HCT116 (cell line): ENCODE measurements at regions not wholly inside any gene's neighbourhood (a gene's known extent, or its start where the extent isn't known, plus 50 kb on each side); places are given as distances from the start of the nearest gene placed in this dataset.

Experiments
- ATAC-seq: fragments of 200-7000 bp; cut with Tn5 transposase; 2 replicates; pipeline ENCODE4 v1.9.1; 2020; ENCODE audit warnings: mild to moderate bottlenecking, moderate library complexity
- BruUV-seq: library from RNA; stranded (reverse); fragments of 400-500 nt; replicated peaks from 2 replicates; lab custom pipeline; 2021; lab: Mats Ljungman, UMichigan
- CTCF ChIA-PET: fragments of 300-600 bp; sonication (Branson Sonifier 250); formaldehyde crosslinking; loops from one replicate; lab custom pipeline; 2021; ENCODE audit warnings: antibody characterized with exemption; lab: Charles Lee
- POLR2A ChIA-PET: fragments of 300-600, 350-600 bp; sonication (Branson Sonifier 250); formaldehyde crosslinking; loops from one replicate; lab custom pipeline; 2021; ENCODE audit warnings: antibody characterized with exemption; lab: Charles Lee
- RAD21 ChIA-PET, 2 experiments: fragments of 300-600 bp; sonication (Branson Sonifier 250); formaldehyde crosslinking; loops; one replicate each; lab custom pipeline; 2023; ENCODE audit warnings: low total read pairs in 2 of 2; ENCODE audit not compliant: uncharacterized antibody in 2 of 2, unreplicated experiment in 2 of 2, low non-redundant PET in 1 of 2; lab: Charles Lee
- DNase-seq: peaks from one replicate; pipeline ENCODE4 v3.0.0-alpha.2; 2010; ENCODE audit warnings: low read depth, low spot score
- H2AFZ ChIP-seq: fragments of 200-600 bp; shearing (Covaris generic), sonication (generic); 2 replicates; pipeline ENCODE4 v1.6.1; 2017; ENCODE audit warnings: low read depth, mixed run types, mixed read lengths, antibody characterized with exemption, low read length; ENCODE audit not compliant: poor library complexity, severe bottlenecking
- H3K27ac ChIP-seq: 2 replicates; pipeline ENCODE4 v1.5.1; 2012; ENCODE audit warnings: low read depth, low read length
- H3K27me3 ChIP-seq: fragments of 200-600 bp; sonication (generic); 2 replicates; pipeline ENCODE4 v1.6.1; 2016; ENCODE audit warnings: mixed run types, low read length, mixed read lengths; ENCODE audit not compliant: insufficient read depth
- H3K36me3 ChIP-seq, 2 experiments: fragments of 200-500 bp in 1 of 2; fragments of 200-600 bp in 1 of 2; sonication (Bioruptor generic) in 1 of 2; sonication (generic) in 1 of 2; 2 replicates each; pipeline versions ENCODE4 v1.5.1 to v1.6.1; 2014 to 2016; ENCODE audit warnings: low read length in 2 of 2, inconsistent platforms in 1 of 2, mixed read lengths in 1 of 2, mixed run types in 1 of 2; ENCODE audit not compliant: insufficient read depth in 2 of 2, control insufficient read depth in 1 of 2
- H3K4me1 ChIP-seq, 2 experiments: fragments of 200-600 bp in 1 of 2; sonication (generic) in 1 of 2; 2 replicates each; pipeline versions ENCODE4 v1.5.1 to v1.6.1; 2012 to 2017; ENCODE audit warnings: low read length in 2 of 2, inconsistent platforms in 1 of 2, mild to moderate bottlenecking in 1 of 2, mixed read lengths in 1 of 2, mixed run types in 1 of 2, moderate library complexity in 1 of 2; ENCODE audit not compliant: insufficient read depth in 2 of 2, control insufficient read depth in 1 of 2
- H3K4me2 ChIP-seq: fragments of 200-600 bp; sonication (generic); 2 replicates; pipeline ENCODE4 v1.6.1; 2017; ENCODE audit warnings: mixed run types, low read length, mixed read lengths
- H3K4me3 ChIP-seq, 2 experiments: fragments of 200-600 bp in 1 of 2; sonication (generic) in 1 of 2; replicated peaks in 1 of 2; 2 replicates each; pipeline ENCODE4 v1.5.1; 2011 to 2016; ENCODE audit warnings: low read length in 2 of 2, control low read depth in 1 of 2, low read depth in 1 of 2, mild to moderate bottlenecking in 1 of 2, mixed read lengths in 1 of 2, mixed run types in 1 of 2
- H3K79me2 ChIP-seq: fragments of 200-600 bp; sonication (generic); 2 replicates; pipeline ENCODE4 v1.6.1; 2017; ENCODE audit warnings: mild to moderate bottlenecking, mixed run types, low read length, moderate library complexity, mixed read lengths; ENCODE audit not compliant: insufficient read depth
- H3K9ac ChIP-seq: fragments of 200-600 bp; sonication (generic); 2 replicates; pipeline ENCODE4 v1.6.1; 2016; ENCODE audit warnings: low read length, mixed read lengths
- H3K9me2 ChIP-seq: fragments of 200-600 bp; sonication (generic), shearing (Covaris generic); 2 replicates; pipeline ENCODE4 v1.6.1; 2017; ENCODE audit warnings: mixed run types, mild to moderate bottlenecking, moderate library complexity; ENCODE audit not compliant: insufficient read depth
- H3K9me3 ChIP-seq, 2 experiments: fragments of 200-500 bp in 1 of 2; fragments of 200-600 bp in 1 of 2; sonication (Bioruptor generic) in 1 of 2; sonication (generic) in 1 of 2; 2 replicates each; pipeline ENCODE4 v1.6.1; 2014 to 2017; ENCODE audit warnings: low read length in 2 of 2, mixed read lengths in 2 of 2, inconsistent platforms in 1 of 2, low read depth in 1 of 2, mild to moderate bottlenecking in 1 of 2, mixed run types in 1 of 2, moderate library complexity in 1 of 2; ENCODE audit not compliant: control insufficient read depth in 1 of 2, insufficient read depth in 1 of 2
- H4K20me1 ChIP-seq: fragments of 200-600 bp; sonication (generic), shearing (Covaris generic); 2 replicates; pipeline ENCODE4 v1.6.1; 2017; ENCODE audit warnings: mixed run types, mild to moderate bottlenecking, moderate library complexity; ENCODE audit not compliant: insufficient read depth
- CBX3 ChIP-seq: IDR thresholded peaks from 2 replicates; pipeline ENCODE4 v1.6.1; 2012; ENCODE audit warnings: low read depth
- CEBPB ChIP-seq: IDR thresholded peaks from 2 replicates; pipeline ENCODE4 v1.6.1; 2012; ENCODE audit warnings: low read depth
- EGR1 ChIP-seq: IDR thresholded peaks from 2 replicates; pipeline ENCODE4 v1.6.1; 2012; ENCODE audit warnings: low read depth
- ELF1 ChIP-seq: IDR thresholded peaks from 2 replicates; pipeline ENCODE4 v1.6.1; 2012; ENCODE audit warnings: low read depth, borderline replicate concordance
- EZH2phosphoT487 ChIP-seq: fragments of 200-600 bp; IDR thresholded peaks from 2 replicates; pipeline ENCODE4 v1.6.1; 2018; ENCODE audit warnings: antibody characterized with exemption, borderline replicate concordance
- FOSL1 ChIP-seq: IDR thresholded peaks from 2 replicates; pipeline ENCODE4 v1.6.1; 2012; ENCODE audit warnings: low read depth
- POLR2A ChIP-seq: IDR thresholded peaks from 2 replicates; pipeline ENCODE4 v1.7.0; 2011; ENCODE audit warnings: borderline replicate concordance; ENCODE audit not compliant: insufficient read depth, insufficient read length; ENCODE audit errors: extremely low read depth
- POLR2AphosphoS5 ChIP-seq: IDR thresholded peaks from 2 replicates; pipeline ENCODE4 v1.6.1; 2011; ENCODE audit warnings: mild to moderate bottlenecking, low read depth, low read length, moderate library complexity
- SIN3A ChIP-seq: IDR thresholded peaks from 2 replicates; pipeline ENCODE4 v1.6.1; 2012; ENCODE audit warnings: low read depth
- SP1 ChIP-seq: IDR thresholded peaks from 2 replicates; pipeline ENCODE4 v1.6.1; 2012; ENCODE audit warnings: low read depth
- SRF ChIP-seq: IDR thresholded peaks from 2 replicates; pipeline ENCODE4 v1.6.1; 2012; ENCODE audit warnings: low read depth
- ZFX ChIP-seq: fragments of 450-650 bp; IDR thresholded peaks from 2 replicates; pipeline ENCODE4 v1.6.1; 2017
- ZNF274 ChIP-seq: fragments of 200-500 bp; sonication (Bioruptor generic); IDR thresholded peaks from 2 replicates; pipeline ENCODE4 v1.6.1; 2014; ENCODE audit warnings: mild to moderate bottlenecking, low read depth, low read length, inconsistent platforms
- intact Hi-C: fragments of 100-400 bp; cut with micrococcal nuclease; formaldehyde crosslinking; loops from 2 replicates; pipeline ENCODE4 v1.10.0; 2022
- TF ChIP-seq, protein P1 (sequence below): IDR thresholded peaks from 2 replicates; pipeline ENCODE4 v1.6.1; 2011; ENCODE audit warnings: mild to moderate bottlenecking, low read length, moderate library complexity; ENCODE audit not compliant: insufficient replicate concordance; ENCODE audit errors: extremely low read depth
- TF ChIP-seq, protein P2 (sequence below): IDR thresholded peaks from 2 replicates; pipeline ENCODE4 v1.6.1; 2012

- intact Hi-C loops = no loop called here
- peaks cover 4 to 6% of the 10 kb centered on the region in 2 experiments for H3K4me1 ChIP-seq
- ChIA-PET CTCF (no interaction called here), RAD21 (interaction anchor here in 1 of 2 experiments (0.6 kb wide), 1 partner anchor 142 kb away, joined by 4 read pairs; no protein-coding TSS in a partner anchor), POLR2A (no interaction called here)
- H3K9ac ChIP-seq = no peak overlapping the region
- no peak overlapping the region for H3K27ac ChIP-seq
- H3K79me2 ChIP-seq = no peaks in the 10 kb centered on the region
- no peaks in the 10 kb centered on the region for H3K9me3 ChIP-seq
- H2AFZ ChIP-seq = no peak overlapping the region
- no peak for ATAC-seq
- no peaks in the 10 kb centered on the region for H4K20me1 ChIP-seq
- H3K36me3 ChIP-seq = no peaks in the 10 kb centered on the region
- no peaks in the 10 kb centered on the region for H3K27me3 ChIP-seq
- no peak overlapping the region for H3K4me3 ChIP-seq
- no peak for DNase-seq
- TF ChIP-seq EGR1 = no peak
- TF ChIP-seq CEBPB = no peak
- no peak for TF ChIP-seq EZH2phosphoT487
- no peak for TF ChIP-seq SRF
- no peak for TF ChIP-seq SP1
- TF ChIP-seq, protein P1, sequence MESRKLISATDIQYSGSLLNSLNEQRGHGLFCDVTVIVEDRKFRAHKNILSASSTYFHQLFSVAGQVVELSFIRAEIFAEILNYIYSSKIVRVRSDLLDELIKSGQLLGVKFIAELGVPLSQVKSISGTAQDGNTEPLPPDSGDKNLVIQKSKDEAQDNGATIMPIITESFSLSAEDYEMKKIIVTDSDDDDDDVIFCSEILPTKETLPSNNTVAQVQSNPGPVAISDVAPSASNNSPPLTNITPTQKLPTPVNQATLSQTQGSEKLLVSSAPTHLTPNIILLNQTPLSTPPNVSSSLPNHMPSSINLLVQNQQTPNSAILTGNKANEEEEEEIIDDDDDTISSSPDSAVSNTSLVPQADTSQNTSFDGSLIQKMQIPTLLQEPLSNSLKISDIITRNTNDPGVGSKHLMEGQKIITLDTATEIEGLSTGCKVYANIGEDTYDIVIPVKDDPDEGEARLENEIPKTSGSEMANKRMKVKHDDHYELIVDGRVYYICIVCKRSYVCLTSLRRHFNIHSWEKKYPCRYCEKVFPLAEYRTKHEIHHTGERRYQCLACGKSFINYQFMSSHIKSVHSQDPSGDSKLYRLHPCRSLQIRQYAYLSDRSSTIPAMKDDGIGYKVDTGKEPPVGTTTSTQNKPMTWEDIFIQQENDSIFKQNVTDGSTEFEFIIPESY = no peak
- TF ChIP-seq SIN3A = no peak
- TF ChIP-seq POLR2AphosphoS5 = no peak
- no peak for TF ChIP-seq ZNF274
- H3K9me2 ChIP-seq = no peaks in the 10 kb centered on the region
- H3K4me2 ChIP-seq = no peak overlapping the region
- no TSS peak for BruUV-seq
Observed at GRCh38 chr5:87190041-87190440, 77.6 kb upstream of the RASA1 start.

DNA sequence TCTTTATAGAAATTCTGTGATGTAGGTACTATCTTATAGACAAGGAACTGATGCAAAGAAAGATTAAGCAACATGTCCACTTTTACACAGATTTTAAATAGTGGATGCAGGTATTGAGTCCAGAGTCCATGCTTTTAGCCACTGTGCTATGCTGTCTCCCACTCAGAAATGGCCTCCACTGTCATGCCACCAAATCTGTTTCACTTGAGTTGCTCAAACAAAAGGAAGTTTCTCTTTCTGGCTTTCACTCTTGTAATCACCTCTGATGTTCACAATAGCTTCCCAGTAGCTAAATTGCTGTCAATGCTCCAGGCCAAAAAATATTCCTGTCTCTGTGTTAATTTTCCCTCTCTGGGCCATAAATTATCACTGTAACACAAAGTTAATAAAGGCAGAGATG is 77.0 kb upstream of the RASA1 start:
- POLR2A ChIA-PET = no interaction called here
- H3K9me3 ChIP-seq = no peaks in the 10 kb centered on the region
- H3K79me2 ChIP-seq = no peaks in the 10 kb centered on the region
- BruUV-seq = no TSS peak
- peaks cover 7 to 13% of the 10 kb centered on the region in 2 experiments for H3K4me1 ChIP-seq
- RAD21 ChIA-PET = no interaction called here
- no peak overlapping the region for H3K27ac ChIP-seq
- no peaks in the 10 kb centered on the region for H3K27me3 ChIP-seq
- H3K9me2 ChIP-seq = no peaks in the 10 kb centered on the region
- ATAC-seq = no peak
- H4K20me1 ChIP-seq = no peaks in the 10 kb centered on the region
- no peak overlapping the region for H2AFZ ChIP-seq
- no peak overlapping the region for H3K9ac ChIP-seq
- CTCF ChIA-PET = no interaction called here
- DNase-seq = no peak
- no peak overlapping the region for H3K4me3 ChIP-seq
- no peaks in the 10 kb centered on the region for H3K36me3 ChIP-seq
- H3K4me2 ChIP-seq = no peak overlapping the region
- intact Hi-C loops = no loop called here
- TF ChIP-seq FOSL1 = no peak
- TF ChIP-seq SIN3A = no peak
- TF ChIP-seq, protein P1 = no peak
- no peak for TF ChIP-seq EZH2phosphoT487
- TF ChIP-seq EGR1 = no peak
- TF ChIP-seq ELF1 = no peak
- TF ChIP-seq ZFX = no peak
- no peak for TF ChIP-seq SP1
- no peak for TF ChIP-seq CEBPB
- TF ChIP-seq, protein P2, sequence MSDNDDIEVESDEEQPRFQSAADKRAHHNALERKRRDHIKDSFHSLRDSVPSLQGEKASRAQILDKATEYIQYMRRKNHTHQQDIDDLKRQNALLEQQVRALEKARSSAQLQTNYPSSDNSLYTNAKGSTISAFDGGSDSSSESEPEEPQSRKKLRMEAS = no peak
- TF ChIP-seq POLR2AphosphoS5 = no peak
- TF ChIP-seq CBX3 = no peak
- no peak for TF ChIP-seq POLR2A
- no peak for TF ChIP-seq ZNF274
